Gastroesophageal sphincter (tissue), 4 donors: ENCODE measurements at regions not wholly inside any gene's neighbourhood (a gene's known extent, or its start where the extent isn't known, plus 50 kb on each side); places are given as distances from the start of the nearest gene placed in this dataset.

ENCODE experiments used
- ATAC-seq: fragments of 150-250 bp; one replicate; pipeline ENCODE4 v1.9.1; 2016; ENCODE audit warnings: mild to moderate bottlenecking, moderate library complexity
- H3K27ac ChIP-seq, 4 donors: fragments of 200-600 bp; sonication (generic) in 3 of 4; 1 replicate in 3 of 4; 2 replicates in 1 of 4; pipeline ENCODE4 v1.5.1; 2016 to 2019
- H3K27me3 ChIP-seq: fragments of 200-600 bp; sonication (generic); one replicate; pipeline ENCODE4 v1.5.1; 2019
- H3K36me3 ChIP-seq, 2 donors: fragments of 200-600 bp; sonication (generic); one replicate each; pipeline ENCODE4 v1.5.1; 2019; ENCODE audit warnings: control low read depth in 1 of 2
- H3K4me1 ChIP-seq, 3 donors: fragments of 200-600 bp; sonication (generic); 1 replicate in 2 of 3; 2 replicates in 1 of 3; pipeline ENCODE4 v1.5.1; 2016 to 2019; ENCODE audit warnings: control low read depth in 2 of 3
- H3K4me3 ChIP-seq, 2 donors: fragments of 200-600 bp; sonication (generic); one replicate each; pipeline ENCODE4 v1.5.1; 2019; ENCODE audit warnings: mild to moderate bottlenecking in 1 of 2, moderate library complexity in 1 of 2
- H3K9me3 ChIP-seq, 3 donors: fragments of 200-600 bp; sonication (generic); one replicate each; pipeline ENCODE4 v1.5.1; 2017 to 2019; ENCODE audit warnings: control low read depth in 2 of 3
- EP300 ChIP-seq: sonication (generic); formaldehyde crosslinking; IDR thresholded peaks from one replicate; pipeline ENCODE4 v1.6.1; 2017; ENCODE audit warnings: antibody characterized with exemption, mild to moderate bottlenecking
- POLR2A ChIP-seq, 2 donors: fragments of 450-650 bp; IDR thresholded peaks; one replicate each; pipeline ENCODE4 v1.6.1; 2017; ENCODE audit warnings: antibody characterized with exemption in 2 of 2, mild to moderate bottlenecking in 2 of 2, moderate library complexity in 1 of 2
- POLR2AphosphoS5 ChIP-seq: sonication (generic); formaldehyde crosslinking; IDR thresholded peaks from one replicate; pipeline ENCODE4 v1.6.1; 2017; ENCODE audit warnings: antibody characterized with exemption
- WGBS, 2 donors: methylation state at CpG; one replicate each; pipeline ENCODE4 v1.1.5; 2018; ENCODE audit warnings: low coverage in 1 of 2; 5-methylcytosine and 5-hydroxymethylcytosine counted together
- TF ChIP-seq, protein P1 (sequence below), 4 experiments: fragments of 200-600 bp in 2 of 4; fragments of 450-650 bp in 2 of 4; sonication (generic) in 1 of 4; IDR thresholded peaks; one replicate each; pipeline ENCODE4 v1.5.1; 2017 to 2019; ENCODE audit warnings: antibody characterized with exemption in 4 of 4, mild to moderate bottlenecking in 2 of 4, moderate library complexity in 2 of 4

DNA sequence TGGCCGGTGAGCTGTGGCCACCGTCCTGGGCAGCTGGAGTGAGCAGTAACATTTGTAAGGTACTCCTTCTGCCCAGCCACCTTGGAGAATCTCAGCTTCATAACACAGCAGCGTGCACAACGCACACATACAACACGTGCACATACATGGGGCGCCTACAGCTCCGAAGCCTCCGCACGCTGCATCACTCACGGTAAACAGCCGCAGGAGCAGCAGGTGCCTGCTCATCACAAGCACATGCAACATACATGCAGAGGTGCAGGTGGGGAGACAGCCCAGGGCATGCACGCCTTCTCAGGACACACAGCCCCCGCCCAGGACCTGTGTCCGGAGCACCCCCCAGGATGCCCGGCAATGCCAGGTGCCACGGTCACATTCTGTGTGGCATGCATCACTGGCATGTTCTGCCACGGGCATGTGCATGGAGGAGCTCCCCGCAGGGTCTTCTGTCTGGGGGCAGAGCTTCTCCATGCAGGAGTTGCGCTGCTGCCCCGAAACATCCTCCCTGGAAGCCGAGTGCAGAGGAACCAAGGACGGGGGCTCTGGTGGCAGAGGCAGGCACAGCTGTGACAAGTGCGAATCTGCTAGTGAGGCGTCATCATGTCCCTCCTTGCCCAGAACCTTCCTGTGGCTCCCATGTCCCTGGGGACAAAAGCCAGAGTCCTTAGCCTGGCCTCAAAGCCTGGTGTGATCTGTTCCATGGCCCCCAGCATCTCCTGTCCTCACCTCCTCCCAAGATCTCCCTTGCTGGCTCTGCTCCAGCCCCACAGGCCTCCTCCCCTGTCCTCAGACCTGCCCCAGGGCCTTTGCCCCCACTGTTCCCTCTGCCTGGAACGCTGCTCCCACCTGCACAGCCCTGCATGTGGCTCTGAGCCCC is 184.0 kb upstream of the GSE1 start:
- ATAC-seq: no peak
- TF ChIP-seq POLR2A (IDR thresholded peaks at IDR 0.05): no peak
- no peak for TF ChIP-seq EP300
- TF ChIP-seq POLR2AphosphoS5: no peak
- TF ChIP-seq, protein P1, sequence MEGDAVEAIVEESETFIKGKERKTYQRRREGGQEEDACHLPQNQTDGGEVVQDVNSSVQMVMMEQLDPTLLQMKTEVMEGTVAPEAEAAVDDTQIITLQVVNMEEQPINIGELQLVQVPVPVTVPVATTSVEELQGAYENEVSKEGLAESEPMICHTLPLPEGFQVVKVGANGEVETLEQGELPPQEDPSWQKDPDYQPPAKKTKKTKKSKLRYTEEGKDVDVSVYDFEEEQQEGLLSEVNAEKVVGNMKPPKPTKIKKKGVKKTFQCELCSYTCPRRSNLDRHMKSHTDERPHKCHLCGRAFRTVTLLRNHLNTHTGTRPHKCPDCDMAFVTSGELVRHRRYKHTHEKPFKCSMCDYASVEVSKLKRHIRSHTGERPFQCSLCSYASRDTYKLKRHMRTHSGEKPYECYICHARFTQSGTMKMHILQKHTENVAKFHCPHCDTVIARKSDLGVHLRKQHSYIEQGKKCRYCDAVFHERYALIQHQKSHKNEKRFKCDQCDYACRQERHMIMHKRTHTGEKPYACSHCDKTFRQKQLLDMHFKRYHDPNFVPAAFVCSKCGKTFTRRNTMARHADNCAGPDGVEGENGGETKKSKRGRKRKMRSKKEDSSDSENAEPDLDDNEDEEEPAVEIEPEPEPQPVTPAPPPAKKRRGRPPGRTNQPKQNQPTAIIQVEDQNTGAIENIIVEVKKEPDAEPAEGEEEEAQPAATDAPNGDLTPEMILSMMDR (IDR thresholded peaks at IDR 0.05): no peak
- Histone ChIP-seq H3K4me1 (peaks cover 0 to 10% (median 5%) of the 10 kb centered on the region in 3 donors), H3K9me3 (no peaks in the 10 kb centered on the region), H3K36me3 (no peaks in the 10 kb centered on the region), H3K4me3 (no peak overlapping the region), H3K27ac (no peak overlapping the region), H3K27me3 (no peaks in the 10 kb centered on the region)
- WGBS, 2 donors: 83 to 100% methylated on average over 2 of the region's 25 CpGs

DNA sequence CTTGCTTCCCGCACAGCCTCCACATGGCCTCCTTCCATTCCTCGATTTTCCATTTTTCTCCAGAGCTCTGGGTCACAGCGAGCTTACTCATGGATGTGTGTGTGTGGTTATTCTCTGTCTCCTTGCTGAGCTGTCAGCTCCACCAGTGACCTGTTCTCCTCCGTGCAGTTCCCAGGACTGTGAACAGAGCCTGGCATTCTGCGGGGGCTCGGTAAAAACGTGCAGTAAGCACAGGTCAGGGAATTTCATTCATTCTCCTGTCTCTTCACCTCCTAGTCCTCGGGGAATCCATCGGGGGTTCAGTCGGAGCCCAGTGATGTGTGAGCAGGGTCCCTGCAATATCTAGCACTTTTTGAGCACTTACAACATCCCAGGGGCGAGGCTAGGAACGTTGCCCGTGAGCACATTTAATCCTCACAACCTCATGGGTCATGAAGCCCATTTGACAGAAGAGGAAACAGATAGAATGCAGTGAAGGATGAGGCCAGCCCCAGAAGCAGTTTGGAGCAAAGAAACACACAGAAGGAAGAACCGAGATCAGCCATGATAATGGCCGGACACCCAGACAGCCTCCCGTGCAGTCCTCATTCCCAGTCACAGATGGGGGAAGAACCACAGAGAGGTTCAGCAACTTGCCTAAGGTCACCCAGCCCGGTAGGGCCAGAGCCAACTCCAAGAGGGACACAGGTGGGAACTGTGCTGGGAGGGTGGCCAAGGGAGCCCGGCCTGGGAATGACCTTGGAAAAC is 183.2 kb upstream of the GSE1 start:
- no peak for ATAC-seq
- no peak overlapping the region for H3K27ac ChIP-seq
- H3K9me3 ChIP-seq: no peaks in the 10 kb centered on the region
- H3K4me3 ChIP-seq: no peak overlapping the region
- TF ChIP-seq EP300 (no peak), POLR2AphosphoS5 (no peak), POLR2A (IDR thresholded peaks at IDR 0.05) (no peak)
- TF ChIP-seq, protein P1 (IDR thresholded peaks at IDR 0.05): no peak
- H3K36me3 ChIP-seq: no peaks in the 10 kb centered on the region
- WGBS, 2 donors: 69 to 83% methylated on average over 2 to 3 of the region's 18 CpGs
- no peaks in the 10 kb centered on the region for H3K27me3 ChIP-seq
- peaks cover 0 to 1% (median 0%) of the 10 kb centered on the region in 3 donors for H3K4me1 ChIP-seq

DNA sequence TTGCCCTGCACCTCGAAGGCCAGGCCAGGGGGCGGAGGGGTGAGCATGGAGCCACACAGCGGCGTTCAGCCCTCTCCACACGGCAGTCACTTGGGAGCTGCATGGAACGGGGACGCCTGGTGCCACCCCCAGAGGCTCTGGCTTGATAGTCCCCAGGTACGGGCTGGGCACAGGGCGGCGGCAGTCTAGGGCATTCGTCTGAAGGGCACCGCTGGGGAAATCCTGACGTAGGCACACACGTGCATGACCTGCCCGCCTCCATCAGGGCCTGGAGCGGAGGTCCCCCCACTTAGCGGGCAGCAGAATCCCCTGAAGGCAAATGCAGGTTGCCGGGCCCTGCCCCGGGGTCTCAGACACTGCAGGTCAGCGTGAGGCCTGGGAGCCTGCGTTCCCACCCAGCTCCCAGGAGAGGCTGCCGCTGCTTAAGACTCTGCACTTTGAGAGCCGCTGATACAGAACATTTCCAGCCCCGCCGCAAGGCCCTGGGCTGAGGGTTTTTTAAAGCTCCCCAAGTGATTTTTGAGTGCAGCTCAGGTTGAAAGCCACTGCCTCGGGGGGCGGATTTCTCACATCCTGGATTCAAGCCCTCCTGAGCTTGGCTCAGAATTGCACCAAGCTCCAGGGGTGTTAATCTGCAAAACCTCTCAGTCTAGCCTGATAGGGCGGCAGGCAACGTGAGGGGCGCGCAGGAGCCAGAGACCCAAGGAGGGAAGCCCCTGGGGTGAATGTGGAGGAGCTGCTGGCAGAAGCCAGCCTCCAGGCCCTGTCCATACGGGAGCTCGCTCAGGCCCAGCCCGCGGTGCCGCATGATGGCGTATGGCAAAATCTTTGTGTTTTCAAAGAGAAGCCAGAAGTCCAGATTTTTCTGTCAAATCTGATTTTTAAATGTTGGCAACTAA is 182.3 kb upstream of the GSE1 start:
- H3K9me3 ChIP-seq: no peaks in the 10 kb centered on the region
- H3K4me1 ChIP-seq: peaks cover 0 to under 1% (median 0%) of the 10 kb centered on the region in 3 donors
- H3K4me3 ChIP-seq: no peak overlapping the region
- H3K27me3 ChIP-seq: no peaks in the 10 kb centered on the region
- TF ChIP-seq EP300: no peak
- TF ChIP-seq, protein P1 (IDR thresholded peaks at IDR 0.05): no peak
- TF ChIP-seq POLR2A (IDR thresholded peaks at IDR 0.05): no peak
- TF ChIP-seq POLR2AphosphoS5: no peak
- ATAC-seq: no peak
- no peak overlapping the region for H3K27ac ChIP-seq
- WGBS, 2 donors: 97% methylated on average over 6 of the region's 37 CpGs; no CpG with 5 or more reads in 1 of the 2 donors
- no peaks in the 10 kb centered on the region for H3K36me3 ChIP-seq

DNA sequence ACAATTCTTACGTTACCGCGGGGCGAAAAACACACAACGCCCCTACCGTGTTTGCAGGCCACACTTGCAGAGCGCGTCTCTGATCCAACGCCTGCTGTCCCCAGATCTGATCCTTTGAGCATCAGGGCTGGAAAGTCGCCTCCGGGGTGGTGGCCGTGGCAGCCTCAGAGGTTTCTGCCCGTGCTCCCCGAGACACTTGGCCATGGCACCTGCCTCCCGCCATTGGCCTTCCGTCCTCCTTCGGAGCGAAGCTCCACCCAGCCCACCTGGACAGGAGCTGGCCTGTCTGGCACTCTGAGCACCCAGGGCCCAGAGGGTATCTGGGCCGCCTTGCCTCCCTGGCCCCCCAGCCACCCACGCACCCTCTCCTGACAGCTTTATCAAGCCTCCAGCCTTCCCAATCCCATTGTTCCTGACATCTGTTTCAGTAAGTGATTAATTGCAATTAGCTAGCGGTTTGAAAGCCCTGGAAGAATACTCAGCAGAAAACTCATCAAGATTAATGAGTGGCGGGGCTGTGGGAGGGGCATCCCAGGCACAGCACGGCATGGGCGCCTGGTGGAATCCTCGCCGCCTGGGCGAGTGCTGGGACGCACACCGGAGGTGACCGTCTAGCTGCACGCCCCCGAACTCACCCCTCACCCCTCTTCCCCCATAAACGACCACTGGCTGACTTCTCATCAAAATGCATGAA is 181.5 kb upstream of the GSE1 start:
- H3K4me1 ChIP-seq: peaks cover 0 to 9% (median 3%) of the 10 kb centered on the region in 3 donors
- no peak for ATAC-seq
- 83% methylated on average over 6 to 12 of the region's 33 CpGs for WGBS, 2 donors
- H3K9me3 ChIP-seq: no peaks in the 10 kb centered on the region
- no peak overlapping the region for H3K4me3 ChIP-seq
- no peaks in the 10 kb centered on the region for H3K36me3 ChIP-seq
- no peak overlapping the region for H3K27ac ChIP-seq
- TF ChIP-seq POLR2AphosphoS5 (no peak), EP300 (no peak), POLR2A (IDR thresholded peaks at IDR 0.05) (no peak)
- TF ChIP-seq, protein P1 (IDR thresholded peaks at IDR 0.05): no peak
- H3K27me3 ChIP-seq: no peaks in the 10 kb centered on the region
